ENCODE measurements at regions not wholly inside any gene's neighbourhood (a gene's known extent, or its start where the extent isn't known, plus 50 kb on each side); places are given as distances from the start of the nearest gene placed in this dataset.

DNA sequence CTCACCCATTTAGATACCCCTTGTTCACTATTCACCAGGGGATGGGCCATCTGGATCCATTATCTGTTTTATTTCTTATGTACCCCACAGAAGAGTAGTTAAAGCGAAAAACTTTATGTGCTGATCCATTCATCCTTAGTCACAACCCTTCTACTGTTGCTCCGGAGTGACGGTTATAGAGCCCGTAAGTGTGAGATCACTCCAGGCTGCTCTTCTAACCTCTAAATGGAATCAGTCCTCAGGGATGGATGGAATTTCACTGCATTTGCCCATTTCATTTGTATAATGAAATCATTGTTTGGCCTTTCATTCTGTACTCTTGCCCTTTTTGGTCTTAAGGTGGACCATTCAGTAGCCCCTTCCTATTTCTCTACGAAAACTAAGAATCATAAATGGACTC lies 409.3 kb upstream of the RUNX1 start:
- WGBS (ENCODE audit: insufficient coverage, low coverage, low lambda C conversion rate, missing lambda C conversion rate): 93% methylated on average over 5 of the region's 5 CpGs
- H3K36me3 ChIP-seq: no peaks in the 10 kb centered on the region
- no peak overlapping the region for H3K4me3 ChIP-seq
- DNase-seq (no peak), ATAC-seq (no peak)
- TF ChIP-seq, protein P1, sequence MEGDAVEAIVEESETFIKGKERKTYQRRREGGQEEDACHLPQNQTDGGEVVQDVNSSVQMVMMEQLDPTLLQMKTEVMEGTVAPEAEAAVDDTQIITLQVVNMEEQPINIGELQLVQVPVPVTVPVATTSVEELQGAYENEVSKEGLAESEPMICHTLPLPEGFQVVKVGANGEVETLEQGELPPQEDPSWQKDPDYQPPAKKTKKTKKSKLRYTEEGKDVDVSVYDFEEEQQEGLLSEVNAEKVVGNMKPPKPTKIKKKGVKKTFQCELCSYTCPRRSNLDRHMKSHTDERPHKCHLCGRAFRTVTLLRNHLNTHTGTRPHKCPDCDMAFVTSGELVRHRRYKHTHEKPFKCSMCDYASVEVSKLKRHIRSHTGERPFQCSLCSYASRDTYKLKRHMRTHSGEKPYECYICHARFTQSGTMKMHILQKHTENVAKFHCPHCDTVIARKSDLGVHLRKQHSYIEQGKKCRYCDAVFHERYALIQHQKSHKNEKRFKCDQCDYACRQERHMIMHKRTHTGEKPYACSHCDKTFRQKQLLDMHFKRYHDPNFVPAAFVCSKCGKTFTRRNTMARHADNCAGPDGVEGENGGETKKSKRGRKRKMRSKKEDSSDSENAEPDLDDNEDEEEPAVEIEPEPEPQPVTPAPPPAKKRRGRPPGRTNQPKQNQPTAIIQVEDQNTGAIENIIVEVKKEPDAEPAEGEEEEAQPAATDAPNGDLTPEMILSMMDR (IDR thresholded peaks at IDR 0.05): no peak
- no peak for TF ChIP-seq POLR2A (IDR thresholded peaks at IDR 0.05)
- intact Hi-C loops (cut with DNase I): no loop called here
- H3K9me3 ChIP-seq: no peaks in the 10 kb centered on the region
- no peaks in the 10 kb centered on the region for H3K27me3 ChIP-seq
- no peaks in the 10 kb centered on the region for H3K4me1 ChIP-seq
- no peak overlapping the region for H3K27ac ChIP-seq

DNA sequence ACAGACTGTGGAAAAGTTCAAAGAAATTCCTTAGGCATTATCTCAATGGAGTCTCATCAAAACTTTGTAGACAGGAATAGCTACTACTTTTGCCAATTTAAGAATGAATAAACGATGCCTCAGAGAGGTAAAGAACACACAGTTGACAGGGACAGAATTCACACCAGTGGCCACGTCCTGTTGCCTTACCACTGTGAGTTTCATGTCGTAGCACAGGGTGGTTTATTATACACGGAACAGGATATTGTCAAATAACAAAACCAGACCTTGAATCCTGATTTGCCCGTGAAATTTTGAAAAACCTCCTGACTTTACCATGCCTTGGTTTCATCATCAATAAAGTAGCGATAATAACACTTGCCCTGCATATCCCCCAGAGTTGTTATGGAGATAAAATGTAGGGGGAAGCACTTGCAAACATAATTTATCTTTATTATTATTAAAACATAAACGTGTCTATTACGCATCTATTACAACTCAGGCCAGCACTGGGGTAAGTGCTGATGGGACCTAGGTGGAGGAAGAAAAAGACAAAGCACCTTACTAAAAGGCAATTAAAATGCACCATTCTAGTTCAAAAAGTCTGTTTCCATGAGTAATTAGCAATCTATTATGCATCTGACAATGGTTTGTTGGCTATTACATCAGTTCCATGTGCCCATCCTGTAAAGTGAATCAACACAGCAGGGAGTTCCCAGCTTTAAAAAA lies 408.1 kb upstream of the RUNX1 start:
- Histone ChIP-seq H3K9me3 (no peaks in the 10 kb centered on the region), H3K27ac (no peak overlapping the region), H3K27me3 (no peaks in the 10 kb centered on the region), H3K36me3 (no peaks in the 10 kb centered on the region), H3K4me3 (no peak overlapping the region), H3K4me1 (no peaks in the 10 kb centered on the region)
- ATAC-seq (no peak), DNase-seq (no peak)
- WGBS (ENCODE audit: insufficient coverage, low coverage, low lambda C conversion rate, missing lambda C conversion rate): 66% methylated on average over 8 of the region's 8 CpGs
- intact Hi-C loops (cut with DNase I): no loop called here
- TF ChIP-seq, protein P1 (IDR thresholded peaks at IDR 0.05): no peak
- TF ChIP-seq POLR2A (IDR thresholded peaks at IDR 0.05): no peak

- TF ChIP-seq, protein P1 (IDR thresholded peaks at IDR 0.05): no peak
- no peak for TF ChIP-seq POLR2A (IDR thresholded peaks at IDR 0.05)
- Histone ChIP-seq H3K27ac (no peak overlapping the region), H3K9me3 (no peaks in the 10 kb centered on the region), H3K36me3 (no peaks in the 10 kb centered on the region), H3K4me3 (no peak overlapping the region), H3K27me3 (no peaks in the 10 kb centered on the region), H3K4me1 (no peaks in the 10 kb centered on the region)
- intact Hi-C loops (cut with DNase I): no loop called here
- no peak for ATAC-seq
- no peak for DNase-seq
- WGBS (ENCODE audit: insufficient coverage, low coverage, low lambda C conversion rate, missing lambda C conversion rate): 80% methylated on average over 1 of the region's 1 CpG
Observed at GRCh38 chr21:35451276-35451675, 402.2 kb upstream of the RUNX1 start.

GRCh38 chr21:35450830-35451229 lies 401.7 kb upstream of the RUNX1 start:
- Histone ChIP-seq H3K27ac (no peak overlapping the region), H3K27me3 (no peaks in the 10 kb centered on the region), H3K36me3 (no peaks in the 10 kb centered on the region), H3K4me3 (no peak overlapping the region), H3K9me3 (no peaks in the 10 kb centered on the region), H3K4me1 (no peaks in the 10 kb centered on the region)
- intact Hi-C loops (cut with DNase I): no loop called here
- no peak for TF ChIP-seq POLR2A (IDR thresholded peaks at IDR 0.05)
- TF ChIP-seq, protein P1 (IDR thresholded peaks at IDR 0.05): no peak
- WGBS (ENCODE audit: insufficient coverage, low coverage, low lambda C conversion rate, missing lambda C conversion rate): 100% methylated on average over 2 of the region's 4 CpGs
- DNase-seq (no peak), ATAC-seq (no peak)
